Epithelial cell of esophagus (primary cell): ENCODE measurements at regions not wholly inside any gene's neighbourhood (a gene's known extent, or its start where the extent isn't known, plus 50 kb on each side); places are given as distances from the start of the nearest gene placed in this dataset.
A peak's percentile ranks its signal among the peaks of the same experiment; 100 is the strongest.

Source experiments
- DNase-seq: peaks from one replicate; pipeline ENCODE4 v3.0.0; 2010; ENCODE audit warnings: low read depth
- H3K4me3 ChIP-seq: 2 replicates; pipeline ENCODE4 v1.5.1; 2011; ENCODE audit warnings: mild to moderate bottlenecking, low read length, control low read depth
- CTCF ChIP-seq: IDR thresholded peaks from 2 replicates; pipeline ENCODE4 v1.5.1; 2011; ENCODE audit warnings: low read depth, mild to moderate bottlenecking, low read length, control low read depth, inconsistent platforms; ENCODE audit not compliant: insufficient read depth; ENCODE audit errors: missing control alignments

- no peak for TF ChIP-seq CTCF
Measured at GRCh38 chr5:44935871-44936270, 127.1 kb downstream of the MRPS30 start.

GRCh38 chr5:44942524-44943001 lies 133.8 kb downstream of the MRPS30 start:
- H3K4me3 ChIP-seq, result no peak overlapping the region
- no peak for TF ChIP-seq CTCF
- no peak for DNase-seq

More at GRCh38 chr5:44935871-44936270, 127.1 kb downstream of the MRPS30 start:
- H3K4me3 ChIP-seq, result no peak overlapping the region
- DNase-seq, result no peak

GRCh38 chr5:44943647-44944046 lies 134.9 kb downstream of the MRPS30 start:
- H3K4me3 ChIP-seq, result no peak overlapping the region
- DNase-seq, result peak; percentile 17
- no peak for TF ChIP-seq CTCF

GRCh38 chr5:44945743-44946142 lies 137.0 kb downstream of the MRPS30 start:
- peak; percentile 17 for DNase-seq
- no peak for TF ChIP-seq CTCF

GRCh38 chr5:44949687-44950086 lies 140.9 kb downstream of the MRPS30 start:
- no peak for TF ChIP-seq CTCF
- no peak for DNase-seq
- H3K4me3 ChIP-seq, result no peak overlapping the region

More at GRCh38 chr5:44945743-44946142, 137.0 kb downstream of the MRPS30 start:
- no peak overlapping the region for H3K4me3 ChIP-seq

- DNase-seq, result no peak
- no peak overlapping the region for H3K4me3 ChIP-seq
- TF ChIP-seq CTCF, result no peak
Measured at GRCh38 chr5:44951371-44951770, 142.6 kb downstream of the MRPS30 start.

- peak; percentile 74 for TF ChIP-seq CTCF
- peak; percentile 55 for DNase-seq
- H3K4me3 ChIP-seq, result no peak overlapping the region
Measured at GRCh38 chr5:44952376-44952775, 143.6 kb downstream of the MRPS30 start.
